ENCODE measurements at regions not wholly inside any gene's neighbourhood (a gene's known extent, or its start where the extent isn't known, plus 50 kb on each side); places are given as distances from the start of the nearest gene placed in this dataset.
"Not testable (repeated sequence)": the region's sequence is repeated elsewhere in the genome, so short reads cannot be mapped to it uniquely, and the experiment has no call there.

DNA sequence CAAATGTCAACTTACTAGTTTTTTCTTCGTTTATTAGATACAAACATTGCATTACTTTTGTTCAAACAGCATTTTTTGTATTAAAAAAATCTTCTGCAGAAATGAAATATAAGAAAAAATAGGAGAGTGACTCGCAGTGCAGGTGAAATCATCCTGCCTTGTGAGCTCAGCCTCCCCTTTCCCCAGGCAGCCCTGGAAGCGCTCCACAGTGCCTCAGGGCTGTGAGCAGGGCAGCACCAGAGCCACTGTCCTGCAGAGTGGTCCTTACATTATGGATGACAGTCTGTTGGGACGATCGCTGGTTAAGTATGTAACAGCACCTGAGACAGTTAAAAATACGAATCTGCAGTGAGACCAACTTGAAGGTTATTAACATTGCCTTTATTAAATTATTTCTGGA, 695.4 kb upstream of the POM121L12 start:
- DNase-seq: no peak

DNA sequence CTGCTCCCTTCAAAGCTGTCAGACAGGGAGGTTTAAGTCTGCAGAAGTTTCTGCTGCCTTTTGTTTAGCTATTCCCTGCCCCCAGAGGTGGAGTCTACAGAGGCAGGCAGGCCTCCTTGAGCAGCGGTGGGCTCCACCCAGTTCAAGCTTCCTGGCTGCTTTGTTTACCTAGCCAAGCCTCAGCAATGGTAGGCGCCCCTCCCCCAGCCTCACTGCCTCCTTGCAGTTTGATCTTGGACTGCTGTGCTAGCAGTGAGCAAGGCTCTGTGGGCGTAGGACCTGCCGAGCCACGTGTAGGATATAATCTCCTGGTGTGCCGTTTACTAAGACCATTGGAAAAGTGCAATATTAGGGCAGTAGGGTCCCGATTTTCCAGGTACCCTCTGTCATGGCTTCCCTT, 707.1 kb upstream of the POM121L12 start:
- DNase-seq: not testable (repeated sequence)

DNA sequence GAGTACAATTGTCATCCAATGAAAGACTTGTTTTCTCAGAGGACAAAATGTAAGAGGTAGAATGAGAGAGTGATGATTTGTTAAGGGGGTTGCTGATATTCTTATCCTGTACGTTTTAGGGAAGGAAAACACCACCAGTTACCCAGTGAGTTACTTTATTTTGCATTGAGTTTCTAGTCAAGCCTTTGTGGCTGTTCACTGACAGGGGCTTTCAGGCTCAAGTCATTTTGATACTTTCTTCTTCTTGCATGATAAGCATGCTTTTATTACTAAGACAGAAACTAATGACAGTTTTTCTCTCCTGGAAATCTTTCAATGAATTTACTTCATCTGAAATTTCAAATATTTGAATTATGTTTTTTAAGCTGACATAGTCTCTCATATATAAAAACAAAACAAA, 710.2 kb upstream of the POM121L12 start:
- DNase-seq: no peak

- DNase-seq: no peak
Measured at GRCh38 chr7:52323202-52323746, 712.2 kb upstream of the POM121L12 start.

GRCh38 chr7:52320610-52321009, 714.8 kb upstream of the POM121L12 start:
- no peak for DNase-seq

GRCh38 chr7:52317921-52318320, 717.5 kb upstream of the POM121L12 start:
- no peak for DNase-seq

DNA sequence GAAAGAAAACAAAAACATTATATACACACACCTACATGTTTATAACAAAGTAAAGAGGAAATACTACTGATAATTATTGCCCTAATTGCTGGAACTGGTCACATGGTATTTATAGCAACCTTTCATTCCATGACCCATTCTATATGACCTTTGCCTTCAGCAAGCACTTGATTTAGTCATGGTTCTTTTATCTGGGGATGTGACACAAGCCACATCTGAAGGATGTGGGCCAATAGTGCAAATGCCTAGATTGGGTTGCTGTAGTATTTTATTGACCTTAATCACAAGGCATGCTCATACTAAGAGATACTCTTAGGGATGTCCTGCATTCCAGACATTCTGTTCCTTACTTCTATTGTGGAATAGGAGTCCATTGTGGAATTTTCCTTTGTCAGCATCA, 723.5 kb upstream of the POM121L12 start:
- no peak for DNase-seq

GRCh38 chr7:52309631-52310030, 725.8 kb upstream of the POM121L12 start:
- no peak for DNase-seq

DNA sequence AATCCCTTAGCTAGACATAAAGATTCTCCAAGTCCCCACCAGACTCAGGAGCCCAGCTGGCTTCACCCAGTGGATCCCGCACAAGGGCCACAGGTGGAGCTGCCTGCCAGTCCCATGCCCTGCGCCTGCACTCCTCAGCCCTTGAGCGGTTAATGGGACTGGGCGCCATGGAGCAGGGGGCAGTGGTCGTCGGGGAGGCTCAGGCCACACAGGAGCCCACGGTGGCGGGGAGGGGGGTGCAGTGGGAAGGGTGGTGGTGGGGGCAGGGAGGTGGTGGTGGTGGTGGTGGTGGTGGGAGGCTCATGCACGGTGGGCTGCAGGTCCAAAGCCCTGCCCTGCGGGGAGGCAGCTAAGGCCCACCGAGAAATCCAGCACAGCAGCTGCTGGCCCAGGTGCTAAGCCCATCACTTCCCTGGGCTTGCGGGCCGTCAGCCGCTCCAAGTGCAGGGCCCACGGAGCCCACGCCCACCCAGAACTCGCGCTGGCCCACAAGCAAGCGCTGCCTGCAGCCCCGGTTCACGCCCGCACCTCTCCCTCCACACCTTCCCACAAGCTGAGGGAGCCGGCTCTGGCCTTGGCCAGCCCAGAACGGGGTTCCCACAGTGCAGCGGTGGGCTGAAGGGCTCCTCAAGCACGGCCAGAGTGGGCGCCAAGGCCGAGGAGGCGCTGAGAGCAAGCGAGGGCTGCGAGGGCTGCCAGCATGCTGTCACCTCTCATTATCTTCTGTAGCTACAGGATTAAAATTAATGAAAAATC, 732.5 kb upstream of the POM121L12 start:
- DNase-seq: no peak

GRCh38 chr7:52297128-52297527, 738.3 kb upstream of the POM121L12 start:
- DNase-seq: no peak

DNA sequence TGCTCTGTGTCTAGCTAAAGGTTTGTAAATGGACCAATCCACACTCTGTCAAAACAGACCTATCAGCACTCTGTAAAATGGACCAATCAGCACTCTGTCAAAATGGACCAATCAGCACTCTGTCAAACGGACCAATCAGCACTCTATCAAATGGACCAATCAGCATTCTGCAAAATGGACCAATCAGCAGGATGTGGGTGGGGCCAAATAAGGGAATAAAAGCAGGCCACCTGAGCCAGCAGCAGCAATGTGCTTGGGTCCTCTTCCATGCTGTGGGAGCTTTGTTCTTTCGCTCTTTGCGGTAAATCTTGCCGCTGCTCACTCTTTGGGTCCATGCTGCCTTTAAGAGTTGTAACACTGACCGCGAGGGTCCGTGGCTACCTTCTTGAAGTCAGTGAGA, 740.5 kb upstream of the POM121L12 start:
- no peak for DNase-seq

DNA sequence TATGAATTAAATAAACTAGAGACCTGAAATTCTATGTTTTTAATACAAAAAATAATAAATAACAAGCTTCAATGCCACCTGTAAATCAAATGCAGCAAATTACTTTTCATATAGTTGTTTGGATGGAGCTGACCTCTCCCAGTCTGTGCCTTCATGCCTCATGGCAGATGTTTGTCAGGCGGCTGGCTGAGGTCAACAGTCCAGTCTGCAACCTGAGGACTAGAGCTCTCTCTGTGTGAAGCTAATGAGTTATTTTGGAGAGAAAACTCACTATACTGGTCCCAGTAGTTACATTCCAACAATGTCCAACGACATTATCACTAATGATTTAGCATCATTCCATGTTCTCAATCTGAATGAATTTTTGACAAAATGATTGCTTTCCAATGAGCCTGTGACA, 746.2 kb upstream of the POM121L12 start:
- no peak for DNase-seq

- no peak for DNase-seq
Measured at GRCh38 chr7:52287698-52288097, 747.7 kb upstream of the POM121L12 start.

GRCh38 chr7:52285689-52286088, 749.7 kb upstream of the POM121L12 start:
- no peak for DNase-seq

GRCh38 chr7:52283335-52283734, 752.1 kb upstream of the POM121L12 start:
- DNase-seq: no peak

- DNase-seq: no peak
Measured at GRCh38 chr7:52273685-52274610, 761.5 kb upstream of the POM121L12 start.

GRCh38 chr7:52271703-52272102, 763.7 kb upstream of the POM121L12 start:
- DNase-seq: no peak

GRCh38 chr7:52270301-52270700, 765.1 kb upstream of the POM121L12 start:
- no peak for DNase-seq

- no peak for DNase-seq
Measured at GRCh38 chr7:52269669-52270068, 765.8 kb upstream of the POM121L12 start.

DNA sequence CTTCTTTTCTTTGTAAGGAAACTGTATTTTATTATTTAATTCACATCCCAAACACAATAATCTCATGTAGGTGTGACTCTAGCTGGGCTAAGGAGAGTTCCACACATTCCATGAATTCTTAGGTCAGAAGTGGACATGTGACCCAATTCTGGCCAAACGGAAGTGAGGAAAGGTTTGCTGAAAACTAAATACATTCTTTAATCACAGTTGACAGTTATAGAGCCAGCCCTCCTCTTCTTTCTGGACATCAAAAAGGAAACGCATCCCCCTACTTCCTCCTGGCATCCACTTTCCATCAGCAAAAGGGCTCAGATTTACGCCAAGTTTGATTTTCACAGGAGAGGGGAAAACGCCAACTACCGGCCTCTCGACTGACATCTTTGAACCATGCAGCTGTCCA, 774.4 kb upstream of the POM121L12 start:
- DNase-seq: no peak

DNA sequence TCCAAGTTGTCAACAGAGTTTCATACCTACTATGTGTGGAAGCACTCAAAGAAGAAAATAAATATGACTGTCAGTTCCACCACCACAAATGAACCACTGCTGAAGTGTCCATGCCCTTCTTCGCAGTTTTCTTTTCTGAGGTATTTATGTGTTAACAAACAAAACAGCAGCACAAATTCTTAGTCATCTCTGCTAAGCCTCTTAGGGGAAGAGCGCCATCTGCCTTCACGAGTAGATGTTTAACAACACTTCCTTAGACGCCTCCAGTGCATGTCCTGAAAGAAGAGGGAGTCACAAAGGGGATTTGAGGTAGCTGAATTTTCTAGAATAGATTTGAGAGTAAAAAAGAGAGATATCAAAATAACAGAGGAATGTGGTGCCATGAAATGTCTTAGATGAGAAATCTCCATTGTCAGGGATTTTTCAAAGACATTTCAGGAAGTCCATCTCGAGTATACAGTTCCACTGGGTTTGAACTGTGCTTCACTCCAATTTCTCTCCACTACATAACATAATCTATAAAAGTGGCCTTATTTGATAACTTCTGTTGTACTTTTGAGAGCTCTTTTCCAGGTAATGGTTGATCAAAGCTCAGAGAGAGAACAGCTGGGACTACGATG, 775.3 kb upstream of the POM121L12 start:
- no peak for DNase-seq

DNA sequence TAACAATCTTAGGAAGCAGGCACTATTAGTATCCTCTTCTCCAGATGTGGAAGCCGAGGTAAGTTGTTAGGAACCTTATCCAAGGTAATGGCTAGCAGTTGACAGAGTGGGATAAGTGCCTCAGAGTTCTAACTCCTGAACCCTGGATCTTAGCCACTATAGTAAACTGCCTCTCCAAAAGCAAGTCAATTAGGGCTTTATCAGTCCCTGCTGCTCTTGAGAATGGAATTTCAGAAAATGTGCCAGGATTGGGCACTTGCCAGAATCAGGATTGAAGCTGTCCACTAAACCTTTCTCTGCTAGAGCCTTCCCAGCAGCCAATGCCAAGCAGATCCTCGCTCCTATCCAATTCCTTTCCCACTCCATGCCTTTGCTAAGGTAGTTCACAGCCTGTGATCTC, 777.5 kb upstream of the POM121L12 start:
- no peak for DNase-seq

DNA sequence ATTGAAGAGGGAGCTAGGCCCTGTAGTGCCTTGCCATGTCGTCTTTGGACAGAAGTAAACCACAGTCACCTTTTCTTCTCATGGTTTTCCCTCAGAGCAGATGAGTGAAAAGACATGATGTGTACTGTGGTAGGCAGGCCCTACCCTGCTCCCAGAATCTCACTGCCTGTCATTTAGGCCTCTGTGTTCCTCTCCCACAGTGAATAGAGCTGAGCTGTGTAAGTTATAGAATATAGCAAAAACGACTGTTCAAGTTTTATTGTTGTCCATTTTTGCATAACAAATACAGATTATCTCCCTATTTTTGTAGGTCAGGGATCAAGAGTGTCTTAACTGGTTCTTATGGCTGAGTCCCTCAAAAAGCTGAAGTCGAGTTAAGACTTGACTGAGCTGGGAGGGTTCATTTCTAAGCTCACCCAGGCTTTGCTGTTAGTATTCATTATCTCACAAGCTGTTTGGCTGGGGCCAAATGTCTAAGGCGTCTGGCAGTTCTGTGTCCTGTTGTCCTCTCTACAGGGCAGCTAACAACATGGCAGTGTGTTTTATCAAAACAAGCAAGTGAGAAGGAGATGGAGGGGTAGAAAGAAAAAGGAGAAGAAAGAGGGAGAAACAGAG, 780.9 kb upstream of the POM121L12 start:
- no peak for DNase-seq

Data from suppressor macrophage treated with lipopolysaccharide for 4 hours (primary cell).